ENCODE measurements at regions not wholly inside any gene's neighbourhood (a gene's known extent, or its start where the extent isn't known, plus 50 kb on each side); places are given as distances from the start of the nearest gene placed in this dataset.

- TF ChIP-seq ZNF214 (tag by site-specific recombination; IDR thresholded peaks at IDR 0.05; ENCODE audit: borderline replicate concordance), result no peak
These were observed 787.3 kb downstream of the VRK1 start (continued) for GRCh38 chr14:97584528-97584927.

- H3K4me3 ChIP-seq (ENCODE audit: low read depth, low read length), result no peak overlapping the region
- H3K4me1 ChIP-seq (ENCODE audit: control insufficient read depth, insufficient read depth, low read length), result no peaks in the 10 kb centered on the region
These were observed 795.3 kb downstream of the VRK1 start for GRCh38 chr14:97592341-97592980.

GRCh38 chr14:97594306-97594705 is 797.1 kb downstream of the VRK1 start:
- POLR2A ChIA-PET, result no interaction called here
- CTCF ChIA-PET, result interaction anchor here (0.6 to 0.7 kb wide), 2 partner anchors 18 to 75 kb away, joined by 3 read pairs; no protein-coding TSS in a partner anchor
- Histone ChIP-seq H3K4me1 (ENCODE audit: control insufficient read depth, insufficient read depth, low read length) (no peaks in the 10 kb centered on the region), H3K9me3 (ENCODE audit: control insufficient read depth, insufficient read depth, low read depth, low read length) (no peaks in the 10 kb centered on the region), H3K36me3 (ENCODE audit: control insufficient read depth in 2 of 2, insufficient read depth in 1 of 2, low read length in 2 of 2) (no peaks in the 10 kb centered on the region), H3K27ac (ENCODE audit: extremely low read depth, low read depth, low read length) (no peak overlapping the region), H3K4me3 (ENCODE audit: low read depth, low read length) (no peak overlapping the region)
- no peak for TF ChIP-seq SALL2 (tag by site-specific recombination; IDR thresholded peaks at IDR 0.05; ENCODE audit: borderline replicate concordance)
- no peak for TF ChIP-seq ZNF701 (tag by site-specific recombination; IDR thresholded peaks at IDR 0.05)
- no peak for TF ChIP-seq PATZ1 (tag by site-specific recombination; IDR thresholded peaks at IDR 0.05)
- TF ChIP-seq GFI1B (tag by site-specific recombination; IDR thresholded peaks at IDR 0.05), result no peak
- TF ChIP-seq KLF10 (tag by site-specific recombination; IDR thresholded peaks at IDR 0.05), result no peak
- TF ChIP-seq ZBTB49 (tag by site-specific recombination; IDR thresholded peaks at IDR 0.05; ENCODE audit: low read depth), result no peak
- TF ChIP-seq ZNF362 (tag by site-specific recombination; IDR thresholded peaks at IDR 0.05), result no peak
- TF ChIP-seq ZNF266 (tag by site-specific recombination; IDR thresholded peaks at IDR 0.05; ENCODE audit: low read depth), result no peak
- TF ChIP-seq ZNF324 (tag by site-specific recombination; IDR thresholded peaks at IDR 0.05), result no peak
- TF ChIP-seq FEZF1 (tag by site-specific recombination; IDR thresholded peaks at IDR 0.05), result no peak
- TF ChIP-seq ZBTB1 (tag by site-specific recombination; IDR thresholded peaks at IDR 0.05), result no peak
- TF ChIP-seq ZNF114 (tag by site-specific recombination; IDR thresholded peaks at IDR 0.05), result no peak
- no peak for TF ChIP-seq ZNF223 (tag by site-specific recombination; IDR thresholded peaks at IDR 0.05)

More at GRCh38 chr14:97592341-97592980, 795.3 kb downstream of the VRK1 start:
- CTCF ChIA-PET, result no interaction called here
- TF ChIP-seq ZNF366 (tag by site-specific recombination; conservative IDR thresholded peaks at IDR 0.05), result no peak
- no peak for TF ChIP-seq ZNF707 (tag by site-specific recombination; IDR thresholded peaks at IDR 0.05)
- no peak for TF ChIP-seq ZNF654 (tag by site-specific recombination; IDR thresholded peaks at IDR 0.05; ENCODE audit: low read depth)
- TF ChIP-seq ZNF670 (tag by site-specific recombination; IDR thresholded peaks at IDR 0.05; ENCODE audit: low read depth), result no peak
- TF ChIP-seq ZNF155 (tag by site-specific recombination; IDR thresholded peaks at IDR 0.05), result no peak
- TF ChIP-seq ZNF514 (tag by site-specific recombination; IDR thresholded peaks at IDR 0.05), result no peak
- TF ChIP-seq ZNF133 (tag by site-specific recombination; IDR thresholded peaks at IDR 0.05), result no peak
- no peak for TF ChIP-seq ZNF169 (tag by site-specific recombination; IDR thresholded peaks at IDR 0.05)
- no peak for TF ChIP-seq ZBTB7A (tag by site-specific recombination; IDR thresholded peaks at IDR 0.05; ENCODE audit: low read depth)
- TF ChIP-seq ZNF350 (tag by site-specific recombination; IDR thresholded peaks at IDR 0.05), result no peak
- no peak for TF ChIP-seq ZNF2 (tag by site-specific recombination; IDR thresholded peaks at IDR 0.05)
- TF ChIP-seq ZFHX2 (tag by site-specific recombination; conservative IDR thresholded peaks at IDR 0.05), result no peak
- TF ChIP-seq ELK4 (IDR thresholded peaks at IDR 0.05; ENCODE audit: borderline replicate concordance, low read depth, low read length), result no peak
- Histone ChIP-seq H3K27ac (ENCODE audit: extremely low read depth, low read depth, low read length) (no peak overlapping the region), H3K9me3 (ENCODE audit: control insufficient read depth, insufficient read depth, low read depth, low read length) (no peaks in the 10 kb centered on the region), H3K36me3 (ENCODE audit: control insufficient read depth in 2 of 2, insufficient read depth in 1 of 2, low read length in 2 of 2) (no peaks in the 10 kb centered on the region)
- POLR2A ChIA-PET, result no interaction called here
